Activated CD4-positive, alpha-beta T cell treated with anti-CD3 and anti-CD28 coated beads, Interleukin-2, amount 50 U/mL, for 16 hours (primary cell): ENCODE measurements at regions not wholly inside any gene's neighbourhood (a gene's known extent, or its start where the extent isn't known, plus 50 kb on each side); places are given as distances from the start of the nearest gene placed in this dataset.
A peak's percentile ranks its signal among the peaks of the same experiment; 100 is the strongest.

Experiments
- DNase-seq: peaks from one replicate; pipeline ENCODE4 v3.0.0-alpha.2; 2020

- DNase-seq, result peak; percentile 67
Observed at GRCh38 chr2:144240656-144241339, 279.1 kb downstream of the ZEB2 start.

GRCh38 chr2:144239726-144240125 lies 280.2 kb downstream of the ZEB2 start:
- DNase-seq, result no peak

GRCh38 chr2:144239306-144239705 lies 280.6 kb downstream of the ZEB2 start:
- DNase-seq, result peak; percentile 69

- no peak for DNase-seq
Observed at GRCh38 chr2:144237830-144238627, 281.9 kb downstream of the ZEB2 start.

- no peak for DNase-seq
Observed at GRCh38 chr2:144237108-144237507, 282.8 kb downstream of the ZEB2 start.

- DNase-seq, result no peak
Observed at GRCh38 chr2:144235050-144235449, 284.9 kb downstream of the ZEB2 start.

GRCh38 chr2:144234542-144234871 lies 285.4 kb downstream of the ZEB2 start:
- peak; percentile 68 for DNase-seq

GRCh38 chr2:144233733-144234541 lies 286.0 kb downstream of the ZEB2 start:
- DNase-seq, result peak; percentile 84

GRCh38 chr2:144233317-144233716 lies 286.6 kb downstream of the ZEB2 start:
- no peak for DNase-seq

- peak; percentile 47 for DNase-seq
Observed at GRCh38 chr2:144230448-144231085, 289.4 kb downstream of the ZEB2 start.

- no peak for DNase-seq
Observed at GRCh38 chr2:144230033-144230432, 289.9 kb downstream of the ZEB2 start.

- no peak for DNase-seq
Observed at GRCh38 chr2:144229296-144229695, 290.6 kb downstream of the ZEB2 start.

- no peak for DNase-seq
Observed at GRCh38 chr2:144227427-144228105, 292.4 kb downstream of the ZEB2 start.

GRCh38 chr2:144225076-144225475 lies 294.8 kb downstream of the ZEB2 start:
- DNase-seq, result no peak

- DNase-seq, result no peak
Observed at GRCh38 chr2:144224472-144224871, 295.4 kb downstream of the ZEB2 start.

GRCh38 chr2:144219979-144220378 lies 299.9 kb downstream of the ZEB2 start:
- no peak for DNase-seq

- no peak for DNase-seq
Observed at GRCh38 chr2:144217853-144218633, 301.9 kb downstream of the ZEB2 start.

GRCh38 chr2:144215701-144216675 lies 303.9 kb downstream of the ZEB2 start:
- DNase-seq, result no peak

GRCh38 chr2:144215207-144215606 lies 304.7 kb downstream of the ZEB2 start:
- no peak for DNase-seq

GRCh38 chr2:144213797-144214196 lies 306.1 kb downstream of the ZEB2 start:
- DNase-seq, result peak; percentile 49
